Sciatic nerve (tissue), 2 donors: ENCODE measurements at regions not wholly inside any gene's neighbourhood (a gene's known extent, or its start where the extent isn't known, plus 50 kb on each side); places are given as distances from the start of the nearest gene placed in this dataset.

ENCODE experiments used
- ATAC-seq: fragments of 200-7000 bp; cut with Tn5 transposase; one replicate; pipeline ENCODE4 v1.9.1; 2020; ENCODE audit warnings: mild to moderate bottlenecking, moderate library complexity
- DNase-seq: peaks from one replicate; pipeline ENCODE4 v3.0.0-alpha.2; 2020; ENCODE audit warnings: low spot score
- intact Hi-C: fragments of 100-400 bp; cut with DNase I; formaldehyde crosslinking; loops from one replicate; pipeline ENCODE4 v1.14.2; 2022
- donor health status: DM: no; HTN: no; CAD: no.
- donor health status: DM: no; HTN: no; CAD: no.

DNA sequence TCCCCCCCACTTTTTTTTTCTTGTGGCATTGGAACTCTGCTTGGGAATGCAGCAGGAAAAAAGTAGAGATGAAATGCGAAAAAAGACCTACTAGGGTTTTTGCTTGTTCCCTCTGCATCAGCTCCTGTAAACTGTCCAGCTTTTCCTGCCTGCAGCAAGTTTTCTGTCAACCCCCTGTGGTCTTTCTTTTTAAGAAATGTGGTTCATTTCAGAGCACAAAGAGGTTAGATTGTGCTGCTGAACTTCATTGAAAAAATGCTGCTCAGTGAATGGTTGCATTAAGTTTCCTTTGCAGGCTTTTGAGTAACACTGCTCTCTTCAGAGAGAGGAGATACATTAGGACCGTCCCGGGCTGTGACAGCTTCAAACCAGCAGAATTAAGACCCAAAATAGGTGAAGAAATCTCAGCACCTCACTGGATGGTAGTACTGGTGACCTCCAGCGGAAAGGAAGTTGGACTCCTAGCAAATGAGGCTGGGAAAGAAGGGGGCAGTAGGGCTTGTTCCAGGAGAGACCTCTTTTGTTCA lies 80.7 kb downstream of the NDUFS5 start:
- intact Hi-C loops = loop anchor here (10.0 kb wide), 1 partner anchor 88 kb away; no protein-coding TSS in a partner anchor
- no peak for ATAC-seq
- no peak for DNase-seq

DNA sequence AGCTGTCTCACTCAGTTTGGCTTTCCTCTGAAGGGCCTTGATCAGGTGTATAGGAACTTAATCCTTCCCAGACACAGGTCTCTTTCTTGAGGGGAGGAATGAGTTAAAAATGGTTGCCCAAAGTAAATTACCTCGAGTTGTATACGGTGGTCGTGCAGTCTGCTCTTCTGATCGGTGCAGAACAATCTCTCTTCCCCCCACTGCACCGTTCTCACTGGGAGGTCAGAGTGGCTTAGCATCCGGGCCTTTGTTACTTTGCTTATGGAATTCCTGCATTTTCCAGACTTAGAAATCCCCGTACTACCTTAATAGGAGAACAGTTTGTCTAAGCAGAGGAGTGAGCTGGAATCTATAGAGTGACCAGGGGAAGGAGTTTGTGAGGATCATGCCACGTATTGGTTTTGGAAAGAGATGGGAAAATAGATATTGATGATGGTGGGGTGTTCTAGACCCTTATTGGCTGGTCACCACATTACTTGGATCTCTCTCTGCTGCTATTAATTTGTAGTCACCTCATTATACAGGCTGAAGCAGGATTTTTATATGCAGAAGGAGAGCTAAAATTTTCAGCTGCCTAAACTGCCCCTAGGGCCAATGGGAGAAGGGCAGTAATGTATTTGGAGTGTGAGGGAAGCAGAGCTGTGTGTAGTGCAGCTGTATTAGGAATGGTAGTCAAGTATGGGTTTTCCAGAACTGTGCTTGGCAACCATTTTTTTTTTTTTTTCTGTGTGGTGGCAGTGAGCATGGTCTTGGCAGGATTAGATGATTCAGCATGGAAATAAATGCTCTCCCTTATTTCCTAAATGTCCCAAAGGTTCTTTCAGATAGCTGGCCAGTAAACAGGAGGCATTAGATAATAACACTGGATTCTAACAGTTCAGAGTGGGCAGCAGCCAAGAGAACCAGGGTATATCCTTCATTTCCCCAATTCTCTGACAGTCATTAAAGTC lies 81.5 kb downstream of the NDUFS5 start:
- ATAC-seq = no peak
- no peak for DNase-seq
- intact Hi-C loops = loop anchor here (10.0 kb wide), 1 partner anchor 87 kb away; no protein-coding TSS in a partner anchor

DNA sequence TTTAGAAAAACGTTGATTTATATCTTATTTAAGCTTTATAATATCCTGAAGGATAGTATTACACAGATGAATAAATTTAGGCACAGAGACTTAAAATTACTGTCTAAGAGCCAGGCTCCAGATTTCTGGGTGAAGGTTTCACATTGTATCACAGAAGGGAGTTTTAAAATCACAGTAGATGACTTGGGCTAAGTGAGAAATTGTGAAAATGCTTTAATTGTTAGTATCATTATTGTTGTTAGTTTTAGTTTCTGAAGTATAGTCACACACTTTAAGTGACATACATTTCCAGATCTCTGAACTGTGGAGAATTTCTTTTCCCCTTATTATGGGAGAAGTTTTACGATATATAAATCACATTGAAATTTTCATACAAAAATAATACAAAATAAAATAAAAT lies 83.5 kb downstream of the NDUFS5 start:
- ATAC-seq = no peak
- intact Hi-C loops = loop anchor here (10.0 kb wide), 1 partner anchor 85 kb away; no protein-coding TSS in a partner anchor
- no peak for DNase-seq

DNA sequence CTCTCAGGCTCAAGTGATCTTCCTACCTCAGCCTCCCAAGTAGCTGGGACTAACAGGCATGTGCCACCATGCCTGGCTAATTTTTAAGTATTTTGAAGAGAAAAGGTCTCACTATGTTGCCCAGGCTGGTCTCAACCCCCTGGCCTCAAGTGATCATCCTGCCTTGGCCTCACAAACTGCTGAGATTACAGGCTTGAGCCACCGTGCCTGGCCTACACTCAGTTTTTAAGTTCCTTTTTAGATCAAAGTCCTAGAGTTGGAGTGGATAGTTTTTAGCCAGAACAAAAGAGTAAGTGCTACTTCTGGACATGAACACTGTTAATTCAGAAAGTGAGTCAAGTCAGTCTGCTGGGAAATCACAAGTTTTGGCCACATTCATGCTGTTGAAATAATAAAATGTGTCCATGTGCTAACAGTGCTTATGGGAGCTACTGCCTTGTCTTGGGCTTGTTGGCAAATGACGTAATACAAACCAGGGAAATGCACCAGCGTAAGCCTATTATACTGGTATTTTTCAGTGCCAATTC lies 84.2 kb downstream of the NDUFS5 start:
- DNase-seq (no peak), ATAC-seq (peak; percentile 83)
- intact Hi-C loops = no loop called here

DNA sequence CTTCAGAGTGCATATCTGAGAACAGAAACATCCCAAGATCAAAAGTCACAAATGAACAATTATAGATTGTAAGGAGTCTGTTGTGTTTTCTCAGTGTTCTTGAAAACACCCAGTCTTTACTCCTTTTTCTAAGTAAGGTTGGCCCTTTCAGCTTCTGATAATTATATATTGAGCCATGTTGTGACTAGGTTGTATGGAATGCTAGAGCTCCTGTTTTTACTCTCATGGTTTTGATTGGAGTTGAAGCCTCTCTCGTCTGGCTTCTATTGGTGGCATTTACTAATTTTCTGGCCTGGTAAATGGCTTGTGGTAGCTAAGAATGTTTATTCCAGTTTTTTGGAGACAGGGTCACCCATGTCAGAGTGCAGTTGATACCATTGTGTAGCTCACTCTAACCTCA lies 84.7 kb downstream of the NDUFS5 start:
- ATAC-seq (peak; percentile 20), DNase-seq (no peak)
- intact Hi-C loops = no loop called here

DNA sequence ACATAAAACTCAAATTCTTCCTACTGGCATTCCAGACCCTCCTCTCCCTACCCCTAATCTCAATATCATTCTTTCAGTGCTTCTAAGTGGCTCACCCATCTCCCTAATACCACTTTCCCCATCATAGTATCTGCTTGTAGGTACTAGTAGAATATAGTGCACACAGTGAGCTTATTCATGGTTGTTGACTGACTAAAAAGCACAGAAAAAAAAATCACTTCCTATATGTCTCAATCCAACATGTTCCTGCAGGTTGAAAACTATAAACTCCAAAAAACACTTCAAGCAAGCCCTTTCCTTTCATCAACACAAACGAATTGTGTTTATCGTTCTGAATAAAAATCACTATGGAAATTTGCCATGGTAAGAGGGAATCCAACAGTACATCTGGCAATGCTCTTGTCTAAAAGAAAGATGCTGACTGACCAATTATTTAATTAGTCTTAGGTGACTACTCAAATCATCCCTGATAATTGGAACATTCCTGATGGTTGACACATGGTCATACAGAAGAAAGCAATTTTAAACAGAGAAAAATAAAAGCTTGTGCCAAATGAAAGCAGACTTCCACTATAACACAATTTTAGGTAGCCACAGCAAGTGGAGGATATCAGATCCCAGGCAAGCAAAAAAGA lies 87.1 kb downstream of the NDUFS5 start:
- no peak for DNase-seq
- intact Hi-C loops = no loop called here
- ATAC-seq = no peak

DNA sequence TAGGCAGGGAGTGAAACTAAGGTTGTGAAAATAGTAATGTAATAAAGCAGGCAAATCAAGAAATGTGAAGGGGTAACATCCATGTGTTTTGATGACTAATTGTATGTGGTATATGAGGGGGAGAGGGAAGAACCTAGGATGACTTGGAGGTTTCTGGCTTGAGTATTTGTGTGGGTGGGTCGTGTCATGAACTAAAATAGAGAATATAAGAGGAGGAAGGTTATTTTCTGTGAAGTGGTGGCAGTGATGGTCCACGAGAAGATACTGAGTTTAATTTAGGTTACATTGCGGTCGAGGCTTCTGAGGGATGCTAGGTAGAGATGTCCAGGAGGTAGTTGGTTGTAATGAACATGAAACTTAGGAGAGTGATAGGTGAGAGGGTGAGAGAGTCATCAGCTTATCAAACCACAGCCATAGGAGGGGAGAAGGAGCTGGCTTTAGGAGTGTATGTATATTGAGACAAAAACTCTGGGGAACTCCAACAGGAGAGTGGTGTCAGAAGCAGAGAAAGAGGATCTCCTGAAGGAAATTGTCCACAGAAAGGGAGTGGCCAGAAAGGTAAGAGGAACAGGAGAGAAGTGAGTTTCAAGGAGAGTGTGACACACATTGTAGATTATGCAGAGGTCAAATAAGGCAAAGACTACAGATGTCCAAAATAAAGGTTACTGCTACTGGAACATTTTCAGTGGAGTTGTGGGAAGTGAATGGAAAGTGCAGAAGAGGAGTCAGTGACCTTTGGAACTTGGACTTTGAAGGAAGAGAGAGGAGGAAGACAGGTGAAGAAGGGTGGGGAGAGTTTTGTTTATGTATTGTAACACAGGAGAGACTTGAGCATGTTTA lies 89.0 kb upstream of the MACF1 start:
- DNase-seq = no peak
- no peak for ATAC-seq
- intact Hi-C loops = no loop called here

DNA sequence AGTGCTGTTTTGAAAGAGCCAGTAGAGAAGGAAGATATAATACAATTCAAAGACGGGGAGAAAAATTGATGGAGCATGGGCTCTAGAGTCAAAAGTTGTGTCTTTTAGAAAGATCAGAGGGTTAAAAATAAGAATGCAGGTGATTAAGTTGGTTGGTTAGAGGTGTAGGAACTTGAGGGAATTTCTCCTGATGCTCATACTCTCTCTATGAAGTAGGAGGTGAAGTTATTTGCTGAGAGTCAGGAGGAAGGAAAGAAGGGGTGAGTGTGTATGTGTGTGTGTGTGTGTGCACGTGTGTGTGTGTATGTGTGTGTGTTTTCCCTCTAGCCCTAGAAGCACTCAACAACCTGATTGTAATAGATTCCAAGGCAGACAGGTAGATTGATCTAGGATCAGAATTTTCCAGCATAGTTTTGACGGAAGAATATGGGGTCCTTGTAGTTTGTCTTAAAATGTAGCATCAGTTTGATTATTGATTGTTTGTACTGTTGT lies 88.3 kb upstream of the MACF1 start:
- intact Hi-C loops = no loop called here
- no peak for ATAC-seq
- no peak for DNase-seq

DNA sequence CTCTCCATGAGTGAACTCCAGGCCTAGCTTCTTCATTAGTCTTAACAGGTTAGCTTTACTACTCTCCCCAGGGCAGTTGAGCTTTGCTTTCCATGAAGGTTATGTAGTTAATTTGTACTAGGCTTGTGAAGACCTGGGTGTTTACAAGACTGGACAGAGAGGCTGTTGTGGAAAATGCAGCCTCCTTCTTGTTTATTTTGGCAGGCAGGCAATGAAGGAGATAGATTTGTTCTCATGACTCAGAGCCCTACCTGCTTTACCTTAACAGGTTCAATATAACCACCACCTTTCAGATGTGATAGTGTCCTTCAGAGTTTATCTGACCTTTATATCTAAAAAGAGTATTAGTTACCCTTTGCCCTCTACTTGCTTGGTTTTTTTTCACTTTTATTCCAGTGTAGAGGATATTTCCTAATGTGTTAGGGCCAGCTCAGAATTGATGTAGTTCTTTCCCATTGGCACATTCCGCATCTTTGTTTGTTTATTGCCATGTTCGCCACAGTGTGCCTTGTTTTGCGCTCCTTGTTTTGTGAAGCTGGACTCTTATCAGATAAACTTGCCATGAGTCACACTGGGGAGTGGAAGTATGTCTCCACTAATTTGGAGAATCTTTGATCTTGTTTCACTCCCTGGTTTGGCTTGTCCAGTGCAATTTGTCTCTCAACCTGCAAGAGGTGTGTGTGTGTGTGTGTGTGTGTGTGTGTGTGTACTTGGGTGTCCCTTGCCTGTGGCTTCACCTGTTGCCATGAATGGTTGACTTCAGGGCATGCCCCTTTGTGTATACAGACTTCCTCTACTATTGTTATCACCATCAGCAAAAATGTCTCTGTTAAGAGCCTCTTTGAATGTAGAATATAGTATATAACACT lies 87.4 kb upstream of the MACF1 start:
- intact Hi-C loops = no loop called here
- no peak for DNase-seq
- ATAC-seq = no peak

DNA sequence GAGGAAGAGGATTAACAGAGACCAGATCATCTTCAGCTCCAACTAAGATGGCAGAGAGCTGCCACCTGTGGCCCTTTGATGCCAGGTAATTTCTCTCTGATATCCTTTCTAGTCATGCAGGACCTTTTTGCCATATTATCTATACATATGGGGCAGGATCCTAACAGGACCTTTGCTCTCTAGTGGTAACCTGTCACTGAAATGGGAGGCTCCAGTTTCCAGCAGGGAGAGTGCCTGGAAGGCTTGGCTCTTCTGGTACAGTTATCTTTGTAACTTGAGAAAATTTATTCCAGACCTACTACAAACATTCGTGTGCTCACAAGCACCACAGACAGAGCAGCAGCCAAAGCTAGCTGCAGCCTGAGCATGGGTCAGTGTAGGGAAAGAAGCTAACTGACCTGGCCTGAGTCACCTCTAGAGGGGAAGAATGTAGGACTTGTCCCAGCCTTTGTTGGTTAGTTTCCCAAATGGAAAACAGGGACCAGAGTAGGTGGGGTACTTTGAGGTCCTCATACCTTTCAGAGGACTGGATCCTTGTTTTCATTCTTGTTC lies 86.5 kb upstream of the MACF1 start:
- ATAC-seq (no peak), DNase-seq (no peak)
- intact Hi-C loops = no loop called here

DNA sequence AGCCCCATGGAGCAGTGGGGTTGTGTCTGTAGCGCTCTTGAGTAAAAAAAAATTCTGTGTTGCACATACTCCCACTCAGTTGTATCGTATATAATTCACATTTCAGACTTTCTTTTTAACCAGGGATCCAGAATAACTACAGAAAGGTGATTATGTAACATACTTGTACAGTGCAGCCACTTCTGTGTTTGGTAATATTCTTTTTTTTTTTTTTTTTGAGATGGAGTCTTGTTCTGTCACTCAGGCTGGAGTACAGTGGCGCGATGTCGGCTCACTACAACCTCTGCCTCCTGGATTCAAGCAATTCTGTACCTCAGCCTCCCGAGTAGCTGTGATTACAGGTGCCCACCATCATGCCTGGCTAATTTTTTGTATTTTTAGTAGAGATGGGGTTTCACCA lies 82.4 kb upstream of the MACF1 start:
- DNase-seq (no peak), ATAC-seq (no peak)
- intact Hi-C loops = no loop called here

DNA sequence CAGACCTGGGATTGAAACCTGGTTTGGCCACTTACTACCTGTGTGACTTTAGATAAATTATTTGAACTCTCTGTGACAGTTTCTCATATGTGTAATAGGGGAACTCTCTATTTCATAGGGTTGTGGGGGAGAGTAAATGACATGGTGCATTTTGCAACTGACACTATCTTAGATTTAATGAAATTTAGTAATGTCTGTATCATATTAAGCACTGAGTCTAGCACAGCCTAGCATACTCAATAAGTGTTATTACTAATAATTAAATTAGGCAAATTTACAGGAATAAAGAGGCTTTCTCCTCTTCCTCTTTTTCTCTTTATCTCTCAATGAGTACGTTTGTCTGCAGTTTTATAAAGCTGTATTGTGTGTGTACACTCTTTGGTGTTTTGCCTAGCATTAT lies 80.2 kb upstream of the MACF1 start:
- intact Hi-C loops = no loop called here
- no peak for DNase-seq
- ATAC-seq = no peak

DNA sequence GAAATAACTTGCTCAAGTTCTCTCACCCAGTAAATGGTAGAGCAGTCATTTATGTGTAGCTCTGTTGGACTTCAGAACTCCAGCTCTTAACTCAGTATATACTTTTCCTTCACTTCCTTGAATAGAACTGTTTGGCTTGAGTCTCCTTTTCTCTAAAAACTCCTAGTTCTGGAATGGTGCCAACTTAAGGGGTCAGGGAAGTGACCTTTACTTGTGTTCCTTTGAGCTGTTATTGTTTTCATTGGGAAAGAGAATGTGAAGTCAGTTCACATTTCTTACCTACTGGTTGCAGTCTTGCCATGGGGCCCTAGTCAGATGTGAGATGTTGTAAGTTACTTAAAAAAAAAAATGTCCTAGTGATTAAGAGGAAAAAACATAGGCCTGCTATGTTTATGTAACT lies 77.0 kb upstream of the MACF1 start:
- ATAC-seq (peak; percentile 92), DNase-seq (no peak)
- intact Hi-C loops = no loop called here

DNA sequence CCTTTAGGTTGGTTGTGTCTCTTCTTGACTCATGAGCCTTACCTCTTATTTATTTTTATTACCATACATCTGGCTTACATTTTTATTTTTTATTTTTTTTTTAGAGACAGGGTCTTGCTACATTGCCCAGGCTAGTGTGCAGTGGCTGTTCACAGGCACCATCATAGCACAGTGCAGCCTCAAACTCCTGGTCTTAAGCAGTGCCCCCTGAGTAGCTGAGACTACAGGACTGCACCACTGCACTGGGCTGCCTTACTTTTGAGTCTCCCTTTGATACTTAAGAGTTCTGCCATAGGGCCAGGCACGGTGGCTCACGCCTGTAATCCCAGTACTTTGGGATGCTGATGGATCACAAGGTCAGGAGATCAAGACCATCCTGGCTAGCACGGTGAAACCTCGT lies 76.4 kb upstream of the MACF1 start:
- intact Hi-C loops = no loop called here
- ATAC-seq (no peak), DNase-seq (no peak)

DNA sequence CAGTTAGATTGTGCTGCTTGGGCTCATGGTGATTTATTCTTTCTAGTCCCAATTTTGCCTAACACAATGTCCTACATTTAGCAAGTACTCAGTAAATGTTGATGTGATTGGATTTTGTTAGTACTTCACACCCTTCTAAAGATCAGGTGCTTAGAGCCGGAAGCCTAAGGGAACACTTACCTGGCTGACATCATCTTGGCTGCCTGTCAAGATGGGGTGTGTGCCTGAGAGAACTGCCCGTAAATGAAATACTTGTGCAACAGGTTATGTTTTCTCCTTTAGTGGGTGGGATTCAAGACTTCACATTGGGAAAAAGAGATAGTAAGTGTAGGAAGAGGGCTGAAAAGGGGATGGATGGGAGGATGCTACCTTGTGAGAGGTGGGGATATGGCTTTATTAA lies 75.5 kb upstream of the MACF1 start:
- intact Hi-C loops = no loop called here
- ATAC-seq (no peak), DNase-seq (no peak)

DNA sequence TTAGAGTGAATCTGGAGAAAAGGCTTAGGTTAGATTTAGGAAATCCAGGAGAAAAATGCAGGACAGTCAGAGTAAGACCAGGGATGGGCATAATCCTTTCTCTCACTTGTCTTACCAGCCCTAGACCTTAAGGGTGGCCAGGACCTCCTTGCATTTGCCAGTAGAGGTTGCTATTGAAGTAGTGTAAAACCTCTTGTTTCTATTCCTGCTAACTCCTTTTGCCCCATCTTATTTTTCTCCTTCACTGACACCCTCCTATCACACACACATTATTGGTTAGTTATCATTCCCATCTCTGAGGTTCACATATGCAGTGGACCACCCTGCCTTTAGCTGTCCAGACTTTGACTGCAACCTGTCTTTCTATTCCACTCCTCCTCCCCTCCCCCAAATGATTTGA lies 75.0 kb upstream of the MACF1 start:
- ATAC-seq (peak; percentile 27), DNase-seq (no peak)
- intact Hi-C loops = no loop called here

DNA sequence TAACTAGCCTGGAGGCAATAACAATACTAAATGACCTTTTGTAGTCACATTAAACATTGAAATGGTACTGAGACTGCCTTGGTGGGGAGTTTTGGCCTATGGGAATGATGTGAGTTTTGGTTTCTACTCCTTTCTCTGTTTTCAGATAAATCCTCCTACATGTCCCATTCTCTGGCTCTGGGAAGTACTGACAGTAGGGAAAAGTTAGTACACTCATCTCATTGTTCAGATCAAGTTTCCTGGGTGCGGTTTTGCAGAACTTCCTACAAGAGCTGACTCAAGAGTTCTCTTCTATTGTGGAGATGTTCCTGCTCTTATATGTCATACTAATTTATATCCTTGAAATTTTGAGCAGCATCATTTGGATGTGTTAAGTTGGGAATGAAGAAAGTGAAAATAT lies 74.2 kb upstream of the MACF1 start:
- DNase-seq (no peak), ATAC-seq (peak; percentile 58)
- intact Hi-C loops = no loop called here

DNA sequence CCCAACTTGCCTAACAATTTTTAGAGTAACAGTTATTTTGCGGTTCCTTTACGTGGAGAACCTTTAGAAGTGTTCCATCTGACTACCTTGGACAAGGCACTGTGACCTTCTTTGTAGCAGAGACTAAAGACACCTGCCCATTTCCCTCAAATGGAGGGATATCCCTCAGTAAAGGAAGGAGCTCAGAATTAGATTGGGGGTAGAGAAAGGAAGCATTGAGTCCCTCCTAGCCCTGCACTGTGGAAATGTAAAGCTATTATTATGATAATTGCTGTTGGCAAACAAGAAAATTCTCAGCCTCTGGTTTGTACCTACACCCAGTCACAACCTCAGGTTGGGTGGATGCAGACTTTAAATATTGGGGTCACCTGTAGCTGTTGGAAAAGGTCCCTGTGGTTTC lies 72.6 kb upstream of the MACF1 start:
- intact Hi-C loops = no loop called here

More for the DNA sequence above, 72.6 kb upstream of the MACF1 start:
- no peak for ATAC-seq
- no peak for DNase-seq
